ENCODE measurements at regions not wholly inside any gene's neighbourhood (a gene's known extent, or its start where the extent isn't known, plus 50 kb on each side); places are given as distances from the start of the nearest gene placed in this dataset.
A peak's percentile ranks its signal among the peaks of the same experiment; 100 is the strongest.

DNA sequence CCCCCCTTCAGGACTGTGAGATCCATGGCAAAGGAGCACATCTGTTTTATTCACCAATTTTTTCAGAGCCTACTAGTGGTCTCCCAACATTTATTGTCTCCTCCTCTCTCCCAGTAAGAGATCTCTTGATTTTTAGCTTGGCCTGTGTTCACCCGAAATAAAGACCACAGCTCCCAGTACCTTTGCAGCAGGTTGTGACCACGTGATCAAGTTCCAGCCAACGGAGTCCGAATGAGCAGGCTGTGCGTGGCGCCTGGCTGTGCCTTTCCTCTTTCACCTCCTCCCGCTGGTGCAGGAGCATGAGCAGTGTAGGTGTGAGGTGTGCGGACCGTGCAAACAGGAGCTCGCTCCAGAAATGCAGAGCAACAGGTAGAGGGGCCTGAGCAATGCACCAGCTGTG lies 143.6 kb upstream of the GLI2 start (continued):
- TF ChIP-seq, protein P1, sequence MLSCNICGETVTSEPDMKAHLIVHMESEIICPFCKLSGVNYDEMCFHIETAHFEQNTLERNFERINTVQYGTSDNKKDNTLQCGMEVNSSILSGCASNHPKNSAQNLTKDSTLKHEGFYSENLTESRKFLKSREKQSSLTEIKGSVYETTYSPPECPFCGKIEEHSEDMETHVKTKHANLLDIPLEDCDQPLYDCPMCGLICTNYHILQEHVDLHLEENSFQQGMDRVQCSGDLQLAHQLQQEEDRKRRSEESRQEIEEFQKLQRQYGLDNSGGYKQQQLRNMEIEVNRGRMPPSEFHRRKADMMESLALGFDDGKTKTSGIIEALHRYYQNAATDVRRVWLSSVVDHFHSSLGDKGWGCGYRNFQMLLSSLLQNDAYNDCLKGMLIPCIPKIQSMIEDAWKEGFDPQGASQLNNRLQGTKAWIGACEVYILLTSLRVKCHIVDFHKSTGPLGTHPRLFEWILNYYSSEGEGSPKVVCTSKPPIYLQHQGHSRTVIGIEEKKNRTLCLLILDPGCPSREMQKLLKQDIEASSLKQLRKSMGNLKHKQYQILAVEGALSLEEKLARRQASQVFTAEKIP (CRISPR knock-in tag; IDR thresholded peaks at IDR 0.05; ENCODE audit: borderline replicate concordance): no peak
- no peak for TF ChIP-seq DPF2 (CRISPR knock-in tag; IDR thresholded peaks at IDR 0.05; ENCODE audit: borderline replicate concordance, low read depth)

DNA sequence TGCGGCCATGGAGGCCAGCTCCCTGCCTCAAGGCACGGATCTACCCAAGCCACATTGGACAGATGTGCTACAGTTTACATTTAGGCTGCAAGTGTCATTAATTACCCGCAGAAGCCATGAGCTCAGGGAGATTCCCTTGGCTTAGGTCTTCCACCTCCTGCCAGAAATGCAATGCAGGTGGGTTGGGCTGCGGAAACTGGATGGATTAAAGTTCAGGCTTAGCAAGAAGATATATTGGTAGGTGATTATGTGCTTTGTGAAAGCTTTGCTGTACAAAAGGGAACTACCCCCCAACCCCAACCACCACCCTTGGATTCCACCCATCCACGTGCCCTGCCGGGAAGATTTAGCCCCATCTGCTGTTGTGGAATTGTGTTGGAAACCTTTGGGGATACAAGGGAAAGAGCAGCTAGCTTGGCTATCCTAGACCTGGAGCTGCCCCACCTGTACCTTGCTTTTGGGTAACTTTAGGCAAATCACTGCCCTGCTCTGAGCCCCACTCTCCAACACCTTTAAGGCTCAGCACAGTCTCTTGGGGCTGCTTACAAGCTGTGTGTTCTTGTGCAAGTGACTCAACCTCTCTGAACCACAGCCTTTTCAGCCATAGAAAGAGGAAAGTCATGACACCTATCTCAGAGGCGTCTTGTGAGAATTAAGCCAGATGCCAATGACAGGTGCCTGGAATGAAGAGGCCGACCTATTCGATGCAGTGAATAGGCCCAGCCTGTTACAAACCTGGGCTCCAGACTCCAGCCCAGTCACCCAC lies 141.6 kb upstream of the GLI2 start:
- peaks cover 11 to 88% of the 10 kb centered on the region in 2 experiments for H3K27me3 ChIP-seq (ENCODE audit: control insufficient read depth in 1 of 2, insufficient read depth in 2 of 2, low read length in 2 of 2)
- BruUV-seq (replicated peaks): no TSS peak
- peaks cover 22% of the 10 kb centered on the region for H3K4me1 ChIP-seq (ENCODE audit: insufficient read depth, low read length)
- ATAC-seq (no peak), FAIRE-seq (no peak), DNase-seq (ENCODE audit: low spot score) (no peak)
- no peak overlapping the region for H3K4me3 ChIP-seq (replicated peaks in 1 of 3; ENCODE audit: insufficient read depth in 1 of 3, low read depth in 2 of 3, low read length in 3 of 3)
- H3K27ac ChIP-seq (ENCODE audit: extremely low read length, insufficient read depth, low read length): no peak overlapping the region
- H2AFZ ChIP-seq (ENCODE audit: low read length): no peak overlapping the region
- H3K9me3 ChIP-seq (ENCODE audit: low read length): no peaks in the 10 kb centered on the region
- no peaks in the 10 kb centered on the region for H3K79me2 ChIP-seq (ENCODE audit: insufficient read depth, low read length)
- H3K9ac ChIP-seq (ENCODE audit: insufficient read depth, low read depth, low read length): no peak overlapping the region
- ChIA-PET POLR2A (no interaction called here), CTCF (ENCODE audit: low intra/inter-chr PET ratio, low total read pairs) (no interaction called here)
- TF ChIP-seq NONO (IDR thresholded peaks at IDR 0.05) (no peak), NONO (CRISPR knock-in tag; conservative IDR thresholded peaks at IDR 0.05) (no peak), ZNF768 (CRISPR knock-in tag; IDR thresholded peaks at IDR 0.05) (peak; percentile 88)
- H3K4me2 ChIP-seq (ENCODE audit: low read depth, low read length): no peak overlapping the region
- WGBS (ENCODE audit: low lambda C conversion rate): 35% methylated on average over 8 of the region's 9 CpGs
- in situ Hi-C loops (cut with HindIII; ENCODE audit: extremely low pct_ligation_motif_present, low pct_unique_long_range_greater_than_20kb) (no loop called here), intact Hi-C loops (cut with micrococcal nuclease; ENCODE audit: unreplicated experiment) (no loop called here)
- H3K36me3 ChIP-seq (replicated peaks in 1 of 2; ENCODE audit: control insufficient read depth in 1 of 2, insufficient read depth in 2 of 2, low read length in 2 of 2): no peaks in the 10 kb centered on the region
- peaks cover 5% of the 10 kb centered on the region; the same call in 1 of the 2 replicates for H4K20me1 ChIP-seq (ENCODE audit: insufficient read depth, low read length)
